B cell (primary cell): ENCODE measurements at regions not wholly inside any gene's neighbourhood (a gene's known extent, or its start where the extent isn't known, plus 50 kb on each side); places are given as distances from the start of the nearest gene placed in this dataset.

Experiments
- CTCF ChIP-seq: fragments of 200-600 bp; IDR thresholded peaks from one replicate; pipeline ENCODE4 v1.8.0; 2022; ENCODE audit warnings: antibody characterized with exemption, mild to moderate bottlenecking
- EZH2 ChIP-seq: IDR thresholded peaks from 2 replicates; pipeline ENCODE4 v1.6.1; 2012; ENCODE audit warnings: borderline replicate concordance, low read depth, mild to moderate bottlenecking, moderate library complexity, low read length; ENCODE audit not compliant: insufficient read depth, poor library complexity, severe bottlenecking

- TF ChIP-seq CTCF (no peak), EZH2 (no peak)
Measured at GRCh38 chr3:78015856-78016255, 976.0 kb downstream of the ROBO2 start.
